NCI-H748 treated with DMSO at 0.1 percent for 48 hours (cell line): ENCODE measurements at regions not wholly inside any gene's neighbourhood (a gene's known extent, or its start where the extent isn't known, plus 50 kb on each side); places are given as distances from the start of the nearest gene placed in this dataset.
"Not testable (repeated sequence)": the region's sequence is repeated elsewhere in the genome, so short reads cannot be mapped to it uniquely, and the experiment has no call there.

Experiments
- DNase-seq: peaks from one replicate; lab custom pipeline; 2025; lab: John Stamatoyannopoulos, UW

- no peak for DNase-seq
Measured at GRCh38 chr6:144534180-144534579, 249.0 kb downstream of the UTRN start.

DNA sequence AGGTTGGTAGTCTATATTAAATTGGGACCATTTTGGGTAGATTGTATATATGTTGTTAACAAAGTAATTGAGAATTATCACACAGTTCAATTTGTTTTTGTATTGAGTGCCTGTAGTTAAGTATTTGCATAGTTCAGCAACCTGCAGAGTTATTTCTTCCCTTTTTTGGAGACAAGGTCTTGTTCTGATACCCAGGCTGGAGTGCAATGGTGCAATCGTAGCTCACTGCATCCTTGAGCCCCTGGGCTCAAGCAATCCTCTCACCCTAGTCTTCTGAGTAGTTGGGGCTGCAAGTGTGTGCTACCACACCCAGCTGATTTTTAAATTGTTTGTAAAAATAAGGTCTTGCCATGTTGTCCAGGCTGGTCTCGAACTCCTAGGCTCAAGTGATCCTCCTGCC, 250.5 kb downstream of the UTRN start:
- DNase-seq = no peak

DNA sequence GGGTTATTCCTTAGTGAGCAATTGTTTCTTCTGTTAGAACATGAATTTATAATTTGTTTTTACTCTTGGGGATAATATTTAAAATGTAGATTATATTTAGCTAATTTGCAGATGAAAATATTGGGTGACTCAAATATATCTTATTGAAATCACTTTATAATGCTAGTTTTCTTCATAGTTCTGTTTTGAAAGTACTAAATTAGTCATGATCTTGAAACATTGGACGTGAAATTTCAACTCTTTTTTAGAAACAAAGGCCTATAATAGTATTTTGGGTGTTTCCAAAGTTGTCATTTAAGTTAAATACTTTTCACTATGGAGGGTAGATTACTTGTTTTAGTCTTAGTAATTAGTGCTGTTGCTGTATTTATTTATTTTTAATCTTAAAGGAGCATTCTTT, 250.9 kb downstream of the UTRN start:
- DNase-seq = no peak

DNA sequence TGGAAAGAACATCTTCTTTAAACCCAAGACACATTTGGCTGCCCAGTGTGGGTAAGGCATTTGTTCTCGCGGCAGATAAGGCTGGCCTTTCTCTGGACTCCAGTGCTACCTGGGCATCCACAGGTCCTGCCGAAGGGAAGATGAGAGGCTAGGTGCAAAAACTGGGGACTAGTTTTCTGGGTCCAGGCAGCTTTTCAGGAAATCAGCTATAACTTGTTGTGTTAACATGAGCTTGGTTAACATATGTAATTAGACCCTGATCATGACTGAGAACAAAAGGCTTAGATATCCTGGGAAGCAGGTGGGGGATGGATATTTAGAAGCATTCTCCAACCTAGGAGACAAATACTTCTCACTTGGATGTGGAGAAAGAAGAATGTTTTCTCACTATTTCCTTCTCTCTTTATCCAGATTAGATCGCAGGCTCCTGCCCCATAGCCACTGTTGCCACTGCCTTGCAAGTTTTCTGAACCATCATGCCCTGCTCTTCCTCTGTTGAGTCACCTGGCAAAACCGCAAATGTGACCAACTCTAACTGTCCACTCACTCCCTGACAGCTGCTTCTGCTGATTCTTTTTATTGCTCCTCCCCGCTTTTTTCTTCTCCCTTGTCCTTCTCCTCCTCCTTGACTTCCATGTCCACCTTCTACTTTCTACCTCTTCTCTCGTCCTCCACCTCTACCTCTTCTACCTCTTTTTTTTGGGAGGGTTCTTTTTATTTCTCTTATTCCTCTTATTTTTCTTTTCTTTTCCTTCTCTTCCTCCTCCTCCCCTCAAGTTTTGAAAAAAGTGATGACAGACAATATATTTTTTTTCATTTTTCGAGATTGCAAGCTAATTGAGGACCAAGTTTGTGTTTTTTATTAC, 258.1 kb downstream of the UTRN start:
- no peak for DNase-seq

GRCh38 chr6:144544266-144544830, 259.2 kb downstream of the UTRN start:
- no peak for DNase-seq

- no peak for DNase-seq
Measured at GRCh38 chr6:144546807-144547206, 261.7 kb downstream of the UTRN start.

GRCh38 chr6:144547409-144547808, 262.3 kb downstream of the UTRN start:
- DNase-seq = no peak

- no peak for DNase-seq
Measured at GRCh38 chr6:144548536-144548935, 263.4 kb downstream of the UTRN start.

- DNase-seq = no peak
Measured at GRCh38 chr6:144549837-144550747, 265.0 kb downstream of the UTRN start.

- DNase-seq = no peak
Measured at GRCh38 chr6:144551339-144551738, 266.2 kb downstream of the UTRN start.

DNA sequence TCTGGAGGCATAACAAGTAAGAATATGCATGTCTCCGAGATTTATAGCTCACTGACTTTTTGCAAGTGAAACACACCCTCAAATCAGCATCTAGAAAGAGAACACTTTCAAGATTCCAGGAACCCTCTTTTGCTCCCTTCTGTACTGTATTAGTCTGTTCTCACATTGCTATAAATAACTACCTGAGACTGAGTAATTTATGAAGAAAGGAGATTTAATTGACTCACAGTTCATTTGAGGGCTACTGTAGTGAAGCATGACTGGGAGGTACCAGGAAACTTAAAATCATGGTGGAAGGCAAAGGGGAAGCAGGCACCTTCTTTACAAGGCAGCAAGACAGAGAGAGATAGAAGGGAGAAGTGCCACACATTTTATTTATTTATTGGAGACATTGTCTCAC, 269.9 kb downstream of the UTRN start:
- DNase-seq = no peak

DNA sequence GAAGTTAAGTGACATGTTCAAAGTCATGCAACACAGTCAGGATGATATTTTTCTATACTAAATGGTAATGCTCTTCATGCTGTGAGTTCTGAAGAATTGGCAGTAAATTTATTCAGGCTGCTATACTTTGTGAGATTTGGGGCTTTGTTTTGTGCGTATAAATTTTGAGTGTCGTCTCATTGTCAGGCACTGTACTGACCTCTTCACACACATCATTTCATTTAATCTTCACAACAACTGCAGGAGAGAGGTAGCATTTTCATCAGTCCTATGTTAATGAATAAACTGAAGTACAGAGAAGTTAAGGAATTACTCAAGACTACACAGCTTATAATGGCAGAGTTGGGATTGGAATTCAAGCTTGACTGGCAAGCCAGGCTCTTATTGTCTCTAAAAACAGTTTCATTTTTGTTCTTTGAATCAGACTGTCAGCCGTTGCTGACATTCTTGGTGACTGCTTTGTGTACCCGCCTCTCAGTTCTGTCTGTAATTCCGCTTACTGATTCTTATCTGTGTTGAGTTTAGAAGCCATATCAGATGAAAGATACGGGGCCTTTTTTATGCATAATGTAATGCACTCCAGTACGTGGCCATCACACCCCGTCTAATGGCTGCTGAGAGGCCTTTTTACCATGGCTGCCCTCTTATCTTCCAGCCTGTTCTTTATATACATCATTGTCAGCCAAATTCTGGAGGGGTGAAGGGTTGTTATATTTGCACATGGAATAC, 274.9 kb downstream of the UTRN start:
- DNase-seq = no peak

DNA sequence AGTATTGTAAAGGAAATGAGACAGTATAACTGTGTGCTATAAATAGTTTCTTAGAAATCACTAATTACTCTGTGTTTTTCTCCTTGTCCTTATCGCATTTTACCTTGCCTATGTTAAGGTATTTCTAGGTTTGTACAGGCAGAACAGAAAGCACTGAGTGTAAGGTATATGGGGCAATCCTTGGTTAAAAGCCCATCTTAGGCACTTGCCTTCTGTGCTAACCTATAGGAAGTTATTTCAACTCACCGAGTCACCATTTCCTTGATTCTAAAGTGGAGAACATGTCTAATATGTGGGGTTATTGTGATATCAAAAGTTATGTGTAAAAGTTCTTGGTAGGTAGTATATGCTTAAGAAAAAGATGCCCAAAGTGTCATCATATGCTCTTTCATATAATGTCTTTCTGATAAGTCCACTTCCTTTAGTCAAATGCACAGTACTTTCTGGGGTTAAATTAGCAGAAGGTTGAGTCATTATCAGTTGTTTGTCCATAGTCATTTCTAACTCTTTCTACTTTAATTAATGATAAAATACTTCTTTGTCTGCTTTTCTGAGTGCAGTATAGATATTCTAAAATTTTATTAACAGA, 276.4 kb downstream of the UTRN start:
- no peak for DNase-seq

- no peak for DNase-seq
Measured at GRCh38 chr6:144564202-144564601, 279.1 kb downstream of the UTRN start.

GRCh38 chr6:144566868-144567615, 281.9 kb downstream of the UTRN start:
- no peak for DNase-seq

DNA sequence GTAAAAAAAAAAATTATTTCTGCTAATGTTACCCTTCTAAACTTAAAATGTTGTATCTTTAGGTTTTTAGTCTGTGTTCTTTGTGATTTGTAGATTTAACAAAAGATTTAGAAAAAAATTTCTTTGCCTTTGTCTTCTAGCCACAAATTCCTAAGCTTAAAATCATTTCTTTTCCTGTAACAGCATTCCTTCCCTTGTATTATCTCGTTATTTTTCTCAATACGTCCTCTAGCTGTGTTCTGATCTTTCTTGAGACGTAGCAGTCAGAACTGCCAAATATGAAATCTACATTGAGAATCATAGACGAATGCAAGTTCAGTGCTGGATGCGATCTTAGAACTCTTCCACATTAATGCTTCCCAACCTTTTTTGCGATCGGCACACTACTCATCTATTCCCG, 283.1 kb downstream of the UTRN start:
- DNase-seq = no peak

DNA sequence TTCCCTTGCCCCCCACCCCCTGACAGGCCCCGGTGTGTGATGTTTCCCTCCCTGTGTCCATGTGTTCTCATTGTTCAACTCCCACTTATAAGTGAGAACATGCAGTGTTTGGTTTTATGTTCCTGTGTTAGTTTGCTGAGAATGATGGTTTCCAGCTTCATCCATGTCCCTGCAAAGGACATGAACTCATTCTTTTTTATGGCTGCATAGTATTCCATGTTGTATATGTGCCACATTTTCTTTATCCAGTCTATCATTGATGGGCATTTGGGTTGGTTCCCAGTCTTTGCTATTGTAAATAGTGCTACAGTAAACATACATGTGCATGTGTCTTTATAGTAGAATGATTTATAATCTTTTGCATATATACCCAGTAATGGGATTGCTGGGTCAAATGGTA, 287.4 kb downstream of the UTRN start:
- DNase-seq = not testable (repeated sequence)

DNA sequence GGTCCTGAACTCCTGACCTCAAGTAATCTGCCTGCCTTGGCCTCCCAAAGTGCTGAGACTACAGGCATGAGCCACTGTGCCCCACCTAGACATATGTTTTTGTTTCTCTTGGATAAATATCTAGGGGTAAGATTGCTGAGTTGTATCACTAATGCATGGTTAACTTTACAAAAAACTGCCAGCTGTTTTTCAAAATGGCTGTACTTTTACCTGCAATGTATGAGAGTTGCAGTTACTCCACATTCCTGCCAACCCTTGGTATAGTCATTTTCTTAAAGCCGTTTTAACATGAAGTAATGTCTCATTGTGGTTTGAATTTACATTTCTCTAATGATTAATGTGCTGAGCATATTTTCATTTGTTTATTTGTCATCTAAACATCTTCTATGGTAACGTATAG, 289.7 kb downstream of the UTRN start:
- no peak for DNase-seq

DNA sequence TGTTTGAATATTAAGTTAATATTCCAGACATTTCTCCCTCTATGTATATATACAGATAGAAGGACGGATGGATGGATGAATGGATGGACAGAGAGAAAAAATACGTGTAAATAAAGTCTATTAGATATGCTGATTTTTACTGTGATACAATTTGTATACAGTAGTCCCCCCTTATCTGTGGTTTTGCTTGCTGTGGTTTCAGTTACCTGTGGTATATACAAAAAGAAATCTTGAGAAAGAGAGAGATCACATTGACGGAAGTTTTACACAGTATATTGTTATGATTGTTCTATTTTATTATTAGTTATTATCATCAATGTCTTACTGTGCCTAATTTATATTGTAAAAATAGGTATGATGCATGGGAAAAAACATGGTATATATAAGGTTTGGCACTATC, 290.2 kb downstream of the UTRN start:
- no peak for DNase-seq

GRCh38 chr6:144576871-144577270, 291.7 kb downstream of the UTRN start:
- DNase-seq = no peak
